ENCODE measurements at regions not wholly inside any gene's neighbourhood (a gene's known extent, or its start where the extent isn't known, plus 50 kb on each side); places are given as distances from the start of the nearest gene placed in this dataset.

GRCh38 chr20:24050119-24050518 lies 61.5 kb upstream of the GGTLC1 start:
- FAIRE-seq (no peak), DNase-seq (ENCODE audit: low read depth in 1 of 2, low spot score in 1 of 2) (no peak), ATAC-seq (no peak)
- CTCF ChIA-PET = interaction anchor here (0.8 to 1.3 kb wide), 2 partner anchors 10 to 50 kb away, joined by 4 read pairs; no protein-coding TSS in a partner anchor
- no peak for TF ChIP-seq REST (IDR thresholded peaks at IDR 0.05)
- TF ChIP-seq PHF8 (IDR thresholded peaks at IDR 0.05; ENCODE audit: borderline replicate concordance, low read depth) = no peak
- TF ChIP-seq JUN (IDR thresholded peaks at IDR 0.05) = no peak
- no peaks in the 10 kb centered on the region for H3K9me3 ChIP-seq
- POLR2A ChIA-PET = no interaction called here
- no peak overlapping the region for H3K27ac ChIP-seq
- H3K4me2 ChIP-seq = no peak overlapping the region
- 27% methylated on average over 3 of the region's 3 CpGs for WGBS (ENCODE audit: missing lambda C conversion rate)
- H3K4me3 ChIP-seq = no peak overlapping the region
- no peaks in the 10 kb centered on the region for H3K4me1 ChIP-seq

GRCh38 chr20:24049081-24049480 lies 60.5 kb upstream of the GGTLC1 start:
- Histone ChIP-seq H3K4me1 (no peaks in the 10 kb centered on the region), H3K9me3 (no peaks in the 10 kb centered on the region), H3K27ac (no peak overlapping the region), H3K4me2 (no peak overlapping the region), H3K4me3 (no peak overlapping the region)
- WGBS (ENCODE audit: missing lambda C conversion rate) = 24% methylated on average over 2 of the region's 2 CpGs
- DNase-seq (ENCODE audit: low read depth in 1 of 2, low spot score in 1 of 2) = no peak
- ChIA-PET POLR2A (no interaction called here), CTCF (interaction anchor here (1.3 kb wide), 1 partner anchor 51 kb away, joined by 4 read pairs; no protein-coding TSS in a partner anchor)
- FAIRE-seq = no peak
- TF ChIP-seq NR3C1 (IDR thresholded peaks at IDR 0.05) (no peak), ATOH8 (CRISPR knock-in tag; IDR thresholded peaks at IDR 0.05; ENCODE audit: low read depth) (no peak), JUN (IDR thresholded peaks at IDR 0.05) (no peak), CBX2 (IDR thresholded peaks at IDR 0.05; ENCODE audit: borderline replicate concordance, low read depth) (no peak), KDM5A (IDR thresholded peaks at IDR 0.05) (no peak), PHF8 (IDR thresholded peaks at IDR 0.05; ENCODE audit: borderline replicate concordance, low read depth) (no peak), EHF (CRISPR knock-in tag; IDR thresholded peaks at IDR 0.05) (no peak), HES2 (IDR thresholded peaks at IDR 0.05) (no peak), BCL3 (IDR thresholded peaks at IDR 0.05) (no peak), BHLHE40 (IDR thresholded peaks at IDR 0.05; ENCODE audit: low read depth, low read length) (no peak), GATA3 (IDR thresholded peaks at IDR 0.05; ENCODE audit: borderline replicate concordance) (no peak)
- no peak for ATAC-seq

GRCh38 chr20:24048024-24048611 lies 59.5 kb upstream of the GGTLC1 start:
- no peak for FAIRE-seq

More at GRCh38 chr20:24048024-24048611, 59.5 kb upstream of the GGTLC1 start:
- no peak for DNase-seq (ENCODE audit: low read depth in 1 of 2, low spot score in 1 of 2)
- no peaks in the 10 kb centered on the region for H3K9me3 ChIP-seq
- 73% methylated on average over 16 of the region's 16 CpGs for WGBS (ENCODE audit: missing lambda C conversion rate)
- POLR2A ChIA-PET = no interaction called here
- CTCF ChIA-PET = interaction anchor here (1.2 to 1.7 kb wide), 2 partner anchors 12 to 15 kb away, joined by 3 to 4 read pairs; no protein-coding TSS in a partner anchor
- no peak overlapping the region for H3K4me2 ChIP-seq
- no peaks in the 10 kb centered on the region for H3K4me1 ChIP-seq
- TF ChIP-seq FOSL2 (IDR thresholded peaks at IDR 0.05) (no peak), FOSL2 (CRISPR knock-in tag; IDR thresholded peaks at IDR 0.05) (no peak), NPAS2 (CRISPR knock-in tag; IDR thresholded peaks at IDR 0.05; ENCODE audit: borderline replicate concordance) (no peak), NR3C1 (IDR thresholded peaks at IDR 0.05) (no peak), POLR2AphosphoS2 (conservative IDR thresholded peaks at IDR 0.05; ENCODE audit: low read length) (no peak), E2F6 (IDR thresholded peaks at IDR 0.05; ENCODE audit: borderline replicate concordance, low read depth) (no peak)
- ATAC-seq = no peak
- no peak overlapping the region for H3K27ac ChIP-seq
- H3K4me3 ChIP-seq = no peak overlapping the region

Data from A549 (cell line).